H9 (cell line): ENCODE measurements at regions not wholly inside any gene's neighbourhood (a gene's known extent, or its start where the extent isn't known, plus 50 kb on each side); places are given as distances from the start of the nearest gene placed in this dataset.

Source experiments
- DNase-seq: peaks from one replicate; pipeline ENCODE4 v3.0.0-alpha.2; 2017
- H2AFZ ChIP-seq: one replicate; pipeline ENCODE4 v1.6.1; 2013; ENCODE audit warnings: mild to moderate bottlenecking, low read length, control low read depth, moderate library complexity
- H2AK5ac ChIP-seq: 2 replicates; pipeline ENCODE4 v1.6.1; 2013; ENCODE audit warnings: low read length, control low read depth, mixed read lengths; ENCODE audit not compliant: insufficient read length
- H2BK120ac ChIP-seq: one replicate; pipeline ENCODE4 v1.6.1; 2013; ENCODE audit warnings: low read depth, mild to moderate bottlenecking, low read length, control low read depth, inconsistent platforms; ENCODE audit not compliant: poor library complexity, severe bottlenecking
- H2BK12ac ChIP-seq: 2 replicates; pipeline ENCODE4 v1.6.1; 2013; ENCODE audit warnings: low read length, control low read depth, mixed read lengths, low read depth; ENCODE audit not compliant: insufficient read length
- H2BK15ac ChIP-seq: 2 replicates; pipeline ENCODE4 v1.6.1; 2013; ENCODE audit warnings: low read depth, low read length, control low read depth
- H2BK20ac ChIP-seq: one replicate; pipeline ENCODE4 v1.6.1; 2013; ENCODE audit warnings: low read depth, mild to moderate bottlenecking, low read length, control low read depth, inconsistent platforms; ENCODE audit not compliant: poor library complexity, severe bottlenecking
- H2BK5ac ChIP-seq: 2 replicates; pipeline ENCODE4 v1.6.1; 2013; ENCODE audit warnings: low read length, control low read depth, mixed read lengths; ENCODE audit not compliant: insufficient read length
- H3K14ac ChIP-seq: 2 replicates; pipeline ENCODE4 v1.6.1; 2013; ENCODE audit warnings: low read length, control low read depth; ENCODE audit not compliant: insufficient read depth
- H3K18ac ChIP-seq: 2 replicates; pipeline ENCODE4 v1.6.1; 2013; ENCODE audit warnings: low read depth, mild to moderate bottlenecking, mixed read lengths, low read length, control low read depth; ENCODE audit not compliant: insufficient read length
- H3K23ac ChIP-seq: 2 replicates; pipeline ENCODE4 v1.6.1; 2013; ENCODE audit warnings: low read length, control low read depth, mixed read lengths, low read depth; ENCODE audit not compliant: insufficient read length
- H3K23me2 ChIP-seq: 2 replicates; pipeline ENCODE4 v1.6.1; 2013; ENCODE audit warnings: low read depth, mild to moderate bottlenecking, mixed read lengths, low read length, control low read depth; ENCODE audit not compliant: insufficient read length, poor library complexity, severe bottlenecking
- H3K27ac ChIP-seq: 2 replicates; pipeline ENCODE4 v1.5.1; 2013; ENCODE audit warnings: low read length, control low read depth, mixed read lengths, low read depth; ENCODE audit not compliant: insufficient read length
- H3K27me3 ChIP-seq: 2 replicates; pipeline ENCODE4 v1.6.1; 2013; ENCODE audit warnings: low read length, control low read depth, inconsistent platforms; ENCODE audit not compliant: insufficient read depth
- H3K4ac ChIP-seq: 2 replicates; pipeline ENCODE4 v1.6.1; 2013; ENCODE audit warnings: low read depth, mild to moderate bottlenecking, control low read depth, inconsistent platforms, low read length, moderate library complexity
- H3K4me1 ChIP-seq: 2 replicates; pipeline ENCODE4 v1.6.1; 2013; ENCODE audit warnings: low read length, control low read depth, inconsistent platforms; ENCODE audit not compliant: insufficient read depth
- H3K4me2 ChIP-seq: 2 replicates; pipeline ENCODE4 v1.6.1; 2013; ENCODE audit warnings: low read length, control low read depth, mixed read lengths; ENCODE audit not compliant: insufficient read length, insufficient read depth
- H3K56ac ChIP-seq: 2 replicates; pipeline ENCODE4 v1.6.1; 2013; ENCODE audit warnings: low read depth, mild to moderate bottlenecking, mixed read lengths, low read length, control low read depth; ENCODE audit not compliant: insufficient read length
- H3K79me1 ChIP-seq: 2 replicates; pipeline ENCODE4 v1.6.1; 2013; ENCODE audit warnings: low read depth, mild to moderate bottlenecking, moderate library complexity, low read length, control low read depth, inconsistent platforms; ENCODE audit not compliant: insufficient read depth, poor library complexity, severe bottlenecking
- H3K79me2 ChIP-seq: 2 replicates; pipeline ENCODE4 v1.6.1; 2013; ENCODE audit warnings: low read length, control low read depth, inconsistent platforms; ENCODE audit not compliant: insufficient read depth
- H3K9ac ChIP-seq: 2 replicates; pipeline ENCODE4 v1.6.1; 2013; ENCODE audit warnings: low read length, control low read depth, mixed read lengths; ENCODE audit not compliant: insufficient read length; ENCODE audit errors: extremely low read depth
- H3K9me3 ChIP-seq: one replicate; pipeline ENCODE4 v1.6.1; 2013; ENCODE audit warnings: low read depth, low read length, inconsistent platforms; ENCODE audit not compliant: control insufficient read depth
- H3T11ph ChIP-seq: one replicate; pipeline ENCODE4 v1.6.1; 2013; ENCODE audit warnings: mild to moderate bottlenecking, low read length, control low read depth, inconsistent platforms
- H4K20me1 ChIP-seq: one replicate; pipeline ENCODE4 v1.6.1; 2013; ENCODE audit not compliant: control insufficient read depth, insufficient read length, insufficient read depth
- H4K5ac ChIP-seq: 2 replicates; pipeline ENCODE4 v1.6.1; 2013; ENCODE audit warnings: low read depth, mild to moderate bottlenecking, mixed read lengths, low read length, control low read depth; ENCODE audit not compliant: insufficient read length
- H4K8ac ChIP-seq: replicated peaks from 2 replicates; pipeline ENCODE4 v1.6.1; 2013; ENCODE audit warnings: low read length, control low read depth, mixed read lengths, low read depth; ENCODE audit not compliant: insufficient read length
- H4K91ac ChIP-seq: 2 replicates; pipeline ENCODE4 v1.6.1; 2013; ENCODE audit warnings: low read depth, mild to moderate bottlenecking, moderate library complexity, mixed read lengths, low read length, control low read depth; ENCODE audit not compliant: insufficient read length
- H3K27ac Mint-ChIP-seq, 3 experiments: 2 replicates in 2 of 3; 3 replicates in 1 of 3; pipeline ENCODE4 v1.8.0; 2020 to 2021; ENCODE audit warnings: mixed read lengths in 3 of 3, mild to moderate bottlenecking in 1 of 3, moderate library complexity in 1 of 3
- H3K27me3 Mint-ChIP-seq: 2 replicates; pipeline ENCODE4 v1.8.0; 2021; ENCODE audit warnings: low read depth, mild to moderate bottlenecking, moderate library complexity, mixed read lengths
- H3K36me3 Mint-ChIP-seq, 3 experiments: 2 replicates in 2 of 3; 3 replicates in 1 of 3; pipeline ENCODE4 v1.8.0; 2020 to 2021; ENCODE audit warnings: low read depth in 3 of 3, mixed read lengths in 3 of 3; ENCODE audit not compliant: insufficient read depth in 1 of 3
- H3K4me1 Mint-ChIP-seq, 2 experiments: 2 replicates each; pipeline ENCODE4 v1.8.0; 2020; ENCODE audit warnings: mixed read lengths in 2 of 2
- H3K4me3 Mint-ChIP-seq, 2 experiments: 2 replicates in 1 of 2; 3 replicates in 1 of 2; pipeline ENCODE4 v1.8.0; 2020 to 2021; ENCODE audit warnings: mild to moderate bottlenecking in 2 of 2, mixed read lengths in 2 of 2, moderate library complexity in 1 of 2
- H3K9me3 Mint-ChIP-seq, 2 experiments: 2 replicates in 1 of 2; 3 replicates in 1 of 2; pipeline ENCODE4 v1.8.0; 2020; ENCODE audit warnings: mild to moderate bottlenecking in 2 of 2, mixed read lengths in 2 of 2, moderate library complexity in 1 of 2
- CTCF ChIP-seq: fragments of 200-600 bp; sonication (generic); conservative IDR thresholded peaks from 3 replicates; pipeline ENCODE4 v1.8.0; 2021; ENCODE audit warnings: antibody characterized with exemption, mild to moderate bottlenecking
- WGBS: extraction: QIAGEN DNeasy Blood & Tissue Kit; methylation state at CpG from one replicate; pipeline ENCODE4 v1.1.7; 2013; ENCODE audit warnings: missing lambda C conversion rate, low lambda C conversion rate, mixed read lengths; ENCODE audit not compliant: insufficient read length; ENCODE audit errors: extremely low coverage; 5-methylcytosine and 5-hydroxymethylcytosine counted together

GRCh38 chr1:118811156-118811555 is 177.0 kb downstream of the TBX15 start:
- Histone ChIP-seq H3K23ac (no peak overlapping the region), H3K4ac (no peak overlapping the region), H2BK20ac (no peak overlapping the region), H3T11ph (no peak overlapping the region), H2AFZ (no peak overlapping the region), H4K5ac (no peak overlapping the region), H3K79me1 (no peaks in the 10 kb centered on the region), H3K9ac (no peak overlapping the region), H3K79me2 (no peaks in the 10 kb centered on the region), H3K27ac (no peak overlapping the region), H3K56ac (no peak overlapping the region), H2AK5ac (no peak overlapping the region), H2BK120ac (no peak overlapping the region), H3K27me3 (no peaks in the 10 kb centered on the region), H2BK15ac (no peak overlapping the region), H3K14ac (no peak overlapping the region), H3K9me3 (no peaks in the 10 kb centered on the region), H3K4me2 (no peak overlapping the region), H4K91ac (no peak overlapping the region), H3K4me1 (no peaks in the 10 kb centered on the region), H2BK12ac (no peak overlapping the region), H4K20me1 (no peaks in the 10 kb centered on the region), H4K8ac (no peak overlapping the region), H3K23me2 (no peaks in the 10 kb centered on the region), H3K18ac (no peak overlapping the region), H2BK5ac (no peak overlapping the region)
- no peak for TF ChIP-seq CTCF
- peaks cover 0 to 3% of the 10 kb centered on the region in 2 experiments; a peak in 2 of 4 replicates for H3K4me1 Mint-ChIP-seq
- no peaks in the 10 kb centered on the region; a peak in 1 of 5 replicates for H3K9me3 Mint-ChIP-seq
- DNase-seq, result no peak
- WGBS, result no CpG with 5 or more reads among the region's 1 CpG
- no peak overlapping the region for H3K4me3 Mint-ChIP-seq
- H3K27me3 Mint-ChIP-seq, result no peaks in the 10 kb centered on the region
- H3K27ac Mint-ChIP-seq, result no peak overlapping the region
- no peaks in the 10 kb centered on the region for H3K36me3 Mint-ChIP-seq
